Fibroblast of lung (primary cell): ENCODE measurements at regions not wholly inside any gene's neighbourhood (a gene's known extent, or its start where the extent isn't known, plus 50 kb on each side); places are given as distances from the start of the nearest gene placed in this dataset.

ENCODE experiments used
- DNase-seq, 2 donors: peaks; one replicate each; pipeline versions ENCODE4 v3.0.0 to v3.0.0-alpha.2; 2010; ENCODE audit warnings: low read depth in 2 of 2
- H2AFZ ChIP-seq: 2 replicates; pipeline ENCODE4 v1.5.1; 2012; ENCODE audit warnings: low read length, control low read depth, inconsistent platforms
- H3K27ac ChIP-seq: 2 replicates; pipeline ENCODE4 v1.5.1; 2011; ENCODE audit warnings: low read length, control low read depth; ENCODE audit not compliant: insufficient read depth
- H3K27me3 ChIP-seq: 2 replicates; pipeline ENCODE4 v1.5.1; 2011; ENCODE audit warnings: mild to moderate bottlenecking, low read length; ENCODE audit not compliant: control insufficient read depth, insufficient read depth
- H3K36me3 ChIP-seq: 2 replicates; pipeline ENCODE4 v1.5.1; 2011; ENCODE audit warnings: low read length; ENCODE audit not compliant: control insufficient read depth, insufficient read depth
- H3K4me1 ChIP-seq: 2 replicates; pipeline ENCODE4 v1.5.1; 2011; ENCODE audit warnings: low read length; ENCODE audit not compliant: control insufficient read depth, insufficient read depth; ENCODE audit errors: extremely low read depth
- H3K4me2 ChIP-seq: 2 replicates; pipeline ENCODE4 v1.5.1; 2011; ENCODE audit warnings: low read length, control low read depth; ENCODE audit not compliant: insufficient read depth; ENCODE audit errors: extremely low read depth
- H3K4me3 ChIP-seq, 4 experiments: fragments of 200-600 bp in 1 of 4; sonication (generic) in 1 of 4; replicated peaks in 1 of 4; 2 replicates each; pipeline ENCODE4 v1.5.1; 2011 to 2016; ENCODE audit warnings: low read length in 4 of 4, low read depth in 3 of 4, mild to moderate bottlenecking in 3 of 4, control low read depth in 2 of 4, inconsistent platforms in 1 of 4, mixed read lengths in 1 of 4; ENCODE audit not compliant: insufficient read depth in 1 of 4; ENCODE audit errors: control extremely low read depth in 1 of 4
- H3K79me2 ChIP-seq: 2 replicates; pipeline ENCODE4 v1.5.1; 2012; ENCODE audit warnings: mild to moderate bottlenecking, low read length, inconsistent platforms; ENCODE audit not compliant: control insufficient read depth, insufficient read depth
- H3K9ac ChIP-seq: 2 replicates; pipeline ENCODE4 v1.5.1; 2011; ENCODE audit warnings: mild to moderate bottlenecking, low read length, control low read depth; ENCODE audit not compliant: insufficient read depth
- H3K9me3 ChIP-seq: 2 replicates; pipeline ENCODE4 v1.5.1; 2012; ENCODE audit warnings: low read depth, low read length; ENCODE audit not compliant: control insufficient read depth, insufficient read depth
- H4K20me1 ChIP-seq: 2 replicates; pipeline ENCODE4 v1.5.1; 2011; ENCODE audit warnings: low read length; ENCODE audit not compliant: control insufficient read depth, insufficient read depth; ENCODE audit errors: extremely low read depth
- CTCF ChIP-seq, 2 donors: IDR thresholded peaks in 1 of 2; conservative IDR thresholded peaks in 1 of 2; 1 replicate in 1 of 2; 2 replicates in 1 of 2; pipeline ENCODE4 v1.5.1; 2011 to 2012; ENCODE audit warnings: low read length in 2 of 2, control low read depth in 1 of 2, inconsistent platforms in 1 of 2, low read depth in 1 of 2, mild to moderate bottlenecking in 1 of 2
- EZH2 ChIP-seq: IDR thresholded peaks from 2 replicates; pipeline ENCODE4 v1.5.1; 2012; ENCODE audit warnings: low read length, control low read depth, mild to moderate bottlenecking; ENCODE audit errors: missing control alignments

- H3K4me3 ChIP-seq = no peak overlapping the region
- no peaks in the 10 kb centered on the region for H3K9me3 ChIP-seq
- no peak overlapping the region for H3K9ac ChIP-seq
- no peaks in the 10 kb centered on the region for H3K36me3 ChIP-seq
- H3K4me2 ChIP-seq = peak overlapping the region; percentile 15
- H4K20me1 ChIP-seq = no peaks in the 10 kb centered on the region
- H3K4me1 ChIP-seq = peaks cover 11% of the 10 kb centered on the region
- DNase-seq = peak; percentile 85 to 86
- no peaks in the 10 kb centered on the region for H3K79me2 ChIP-seq
- TF ChIP-seq EZH2 (no peak), CTCF (conservative IDR thresholded peaks at IDR 0.05 in 1 of 2, IDR thresholded peaks at IDR 0.05 in 1 of 2; ENCODE audit: low read depth in 1 of 2, low read length in 2 of 2) (no peak)
- H3K27me3 ChIP-seq = peaks cover 11% of the 10 kb centered on the region
- H3K27ac ChIP-seq = no peak overlapping the region
- no peak overlapping the region for H2AFZ ChIP-seq
These were observed 93.6 kb upstream of the PITX1 start for GRCh38 chr5:135127439-135128240.

- no peaks in the 10 kb centered on the region for H4K20me1 ChIP-seq
- no peak overlapping the region for H3K9ac ChIP-seq
- peaks cover 11% of the 10 kb centered on the region for H3K4me1 ChIP-seq
- H3K4me3 ChIP-seq = no peak overlapping the region
- TF ChIP-seq EZH2 (no peak), CTCF (conservative IDR thresholded peaks at IDR 0.05 in 1 of 2, IDR thresholded peaks at IDR 0.05 in 1 of 2; ENCODE audit: low read depth in 1 of 2, low read length in 2 of 2) (no peak)
- H3K27me3 ChIP-seq = peaks cover 12% of the 10 kb centered on the region
- H3K36me3 ChIP-seq = no peaks in the 10 kb centered on the region
- no peak overlapping the region for H3K27ac ChIP-seq
- no peak overlapping the region for H2AFZ ChIP-seq
- no peaks in the 10 kb centered on the region for H3K9me3 ChIP-seq
- H3K4me2 ChIP-seq = no peak overlapping the region
- DNase-seq = no peak
- no peaks in the 10 kb centered on the region for H3K79me2 ChIP-seq
These were observed 92.8 kb upstream of the PITX1 start for GRCh38 chr5:135126688-135127438.

GRCh38 chr5:135124724-135125123 lies 90.7 kb upstream of the PITX1 start:
- no peaks in the 10 kb centered on the region for H3K9me3 ChIP-seq
- H3K27me3 ChIP-seq = peaks cover 14% of the 10 kb centered on the region
- H3K4me3 ChIP-seq = no peak overlapping the region
- no peak overlapping the region for H2AFZ ChIP-seq
- no peak overlapping the region for H3K4me2 ChIP-seq
- H3K36me3 ChIP-seq = no peaks in the 10 kb centered on the region
- TF ChIP-seq CTCF (conservative IDR thresholded peaks at IDR 0.05 in 1 of 2, IDR thresholded peaks at IDR 0.05 in 1 of 2; ENCODE audit: low read depth in 1 of 2, low read length in 2 of 2) (no peak), EZH2 (no peak)
- no peaks in the 10 kb centered on the region for H4K20me1 ChIP-seq
- H3K9ac ChIP-seq = no peak overlapping the region
- peaks cover 11% of the 10 kb centered on the region for H3K4me1 ChIP-seq
- H3K79me2 ChIP-seq = no peaks in the 10 kb centered on the region
- H3K27ac ChIP-seq = no peak overlapping the region
- DNase-seq = no peak
